ENCODE measurements at regions not wholly inside any gene's neighbourhood (a gene's known extent, or its start where the extent isn't known, plus 50 kb on each side); places are given as distances from the start of the nearest gene placed in this dataset.

GRCh38 chr12:107545737-107546353 is 139.8 kb upstream of the PWP1 start:
- TF ChIP-seq CTCF (conservative IDR thresholded peaks at IDR 0.05; ENCODE audit: low read depth, low read length), result no peak
- no peak for TF ChIP-seq EZH2 (IDR thresholded peaks at IDR 0.05; ENCODE audit: borderline replicate concordance, low read depth, low read length, poor library complexity, severe bottlenecking)
